ENCODE measurements at regions not wholly inside any gene's neighbourhood (a gene's known extent, or its start where the extent isn't known, plus 50 kb on each side); places are given as distances from the start of the nearest gene placed in this dataset.

DNA sequence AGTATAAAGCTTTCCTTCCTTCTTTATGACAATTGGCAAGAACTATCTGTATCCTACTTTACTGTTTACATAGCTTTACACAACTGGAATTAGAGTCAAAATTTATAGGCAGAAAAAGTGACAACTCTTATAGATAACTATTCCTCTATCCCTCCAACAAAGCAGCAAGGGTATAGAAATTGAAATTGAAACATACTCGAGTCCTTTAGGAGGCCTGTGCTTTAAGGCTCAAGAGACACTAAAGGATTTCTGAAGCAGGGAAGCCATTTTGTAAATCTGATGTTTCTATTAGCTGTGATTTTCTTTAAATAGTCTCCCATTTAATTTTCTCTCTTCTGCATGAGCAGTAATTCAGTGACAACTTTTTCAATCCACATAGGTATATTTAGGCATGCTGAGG, 567.6 kb upstream of the MAN1A1 start:
- no peak overlapping the region for H3K4me3 ChIP-seq (ENCODE audit: low read length)
- no peaks in the 10 kb centered on the region for H3K4me1 ChIP-seq (ENCODE audit: control insufficient read depth, insufficient read depth, low read length)
- no peak for DNase-seq
- Mint-ChIP-seq H3K27ac (no peak overlapping the region), H3K9me3 (peaks cover 18% of the 10 kb centered on the region), H3K4me1 (no peaks in the 10 kb centered on the region), H3K4me3 (no peak overlapping the region), H3K36me3 (ENCODE audit: low read depth) (no peaks in the 10 kb centered on the region), H3K27me3 (ENCODE audit: insufficient read depth) (no peaks in the 10 kb centered on the region)
- 88% methylated on average over 1 of the region's 1 CpG; no CpG with 5 or more reads in 1 of the 2 experiments for WGBS, 2 experiments (ENCODE audit: insufficient coverage in 1 of 2, insufficient read length in 1 of 2)
- no peak overlapping the region for H3K27ac ChIP-seq (ENCODE audit: low read depth, low read length)
- H3K9me3 ChIP-seq (ENCODE audit: control insufficient read depth, low read length): peaks cover 23% of the 10 kb centered on the region
- H3K36me3 ChIP-seq (ENCODE audit: control insufficient read depth, insufficient read depth, low read length): no peaks in the 10 kb centered on the region
- H3K9ac ChIP-seq (ENCODE audit: extremely low read depth, low read length, poor library complexity, severe bottlenecking): no peak overlapping the region
- TF ChIP-seq, protein P1, sequence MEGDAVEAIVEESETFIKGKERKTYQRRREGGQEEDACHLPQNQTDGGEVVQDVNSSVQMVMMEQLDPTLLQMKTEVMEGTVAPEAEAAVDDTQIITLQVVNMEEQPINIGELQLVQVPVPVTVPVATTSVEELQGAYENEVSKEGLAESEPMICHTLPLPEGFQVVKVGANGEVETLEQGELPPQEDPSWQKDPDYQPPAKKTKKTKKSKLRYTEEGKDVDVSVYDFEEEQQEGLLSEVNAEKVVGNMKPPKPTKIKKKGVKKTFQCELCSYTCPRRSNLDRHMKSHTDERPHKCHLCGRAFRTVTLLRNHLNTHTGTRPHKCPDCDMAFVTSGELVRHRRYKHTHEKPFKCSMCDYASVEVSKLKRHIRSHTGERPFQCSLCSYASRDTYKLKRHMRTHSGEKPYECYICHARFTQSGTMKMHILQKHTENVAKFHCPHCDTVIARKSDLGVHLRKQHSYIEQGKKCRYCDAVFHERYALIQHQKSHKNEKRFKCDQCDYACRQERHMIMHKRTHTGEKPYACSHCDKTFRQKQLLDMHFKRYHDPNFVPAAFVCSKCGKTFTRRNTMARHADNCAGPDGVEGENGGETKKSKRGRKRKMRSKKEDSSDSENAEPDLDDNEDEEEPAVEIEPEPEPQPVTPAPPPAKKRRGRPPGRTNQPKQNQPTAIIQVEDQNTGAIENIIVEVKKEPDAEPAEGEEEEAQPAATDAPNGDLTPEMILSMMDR (conservative IDR thresholded peaks at IDR 0.05): no peak
- no peaks in the 10 kb centered on the region for H3K27me3 ChIP-seq (ENCODE audit: control insufficient read depth, insufficient read depth, low read length, poor library complexity, severe bottlenecking)

DNA sequence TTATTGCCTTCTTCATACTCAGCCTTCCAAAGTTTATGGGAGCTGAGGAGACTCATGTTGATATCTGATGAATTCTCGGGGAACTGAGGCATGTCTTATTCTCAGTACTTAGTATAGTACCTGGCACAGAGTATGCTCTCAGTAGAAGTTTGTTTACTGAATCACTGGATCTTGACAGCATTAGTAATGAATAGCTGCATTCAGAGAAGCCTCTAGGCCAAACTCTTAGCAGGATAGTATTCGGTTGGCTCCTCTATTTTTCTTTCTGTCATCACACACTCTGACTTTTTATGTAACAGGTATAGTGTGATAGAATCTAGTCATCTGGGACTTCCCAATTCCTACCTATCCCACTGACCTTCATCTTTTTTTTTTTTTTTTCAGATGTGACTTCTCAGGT, 566.4 kb upstream of the MAN1A1 start:
- no peaks in the 10 kb centered on the region for H3K4me1 Mint-ChIP-seq
- H3K27ac ChIP-seq (ENCODE audit: low read depth, low read length): no peak overlapping the region
- H3K27me3 ChIP-seq (ENCODE audit: control insufficient read depth, insufficient read depth, low read length, poor library complexity, severe bottlenecking): no peaks in the 10 kb centered on the region
- no peak overlapping the region for H3K4me3 Mint-ChIP-seq
- no peak overlapping the region for H3K4me3 ChIP-seq (ENCODE audit: low read length)
- no peak overlapping the region for H3K27ac Mint-ChIP-seq
- peaks cover 9% of the 10 kb centered on the region for H3K9me3 Mint-ChIP-seq
- 83 to 100% methylated on average over 1 to 2 of the region's 2 CpGs for WGBS, 2 experiments (ENCODE audit: insufficient coverage in 1 of 2, insufficient read length in 1 of 2)
- H3K4me1 ChIP-seq (ENCODE audit: control insufficient read depth, insufficient read depth, low read length): no peaks in the 10 kb centered on the region
- H3K36me3 Mint-ChIP-seq (ENCODE audit: low read depth): no peaks in the 10 kb centered on the region
- TF ChIP-seq, protein P1 (conservative IDR thresholded peaks at IDR 0.05): no peak
- H3K9ac ChIP-seq (ENCODE audit: extremely low read depth, low read length, poor library complexity, severe bottlenecking): no peak overlapping the region
- no peaks in the 10 kb centered on the region for H3K36me3 ChIP-seq (ENCODE audit: control insufficient read depth, insufficient read depth, low read length)
- peaks cover 11% of the 10 kb centered on the region for H3K9me3 ChIP-seq (ENCODE audit: control insufficient read depth, low read length)
- DNase-seq: no peak
- H3K27me3 Mint-ChIP-seq (ENCODE audit: insufficient read depth): no peaks in the 10 kb centered on the region

DNA sequence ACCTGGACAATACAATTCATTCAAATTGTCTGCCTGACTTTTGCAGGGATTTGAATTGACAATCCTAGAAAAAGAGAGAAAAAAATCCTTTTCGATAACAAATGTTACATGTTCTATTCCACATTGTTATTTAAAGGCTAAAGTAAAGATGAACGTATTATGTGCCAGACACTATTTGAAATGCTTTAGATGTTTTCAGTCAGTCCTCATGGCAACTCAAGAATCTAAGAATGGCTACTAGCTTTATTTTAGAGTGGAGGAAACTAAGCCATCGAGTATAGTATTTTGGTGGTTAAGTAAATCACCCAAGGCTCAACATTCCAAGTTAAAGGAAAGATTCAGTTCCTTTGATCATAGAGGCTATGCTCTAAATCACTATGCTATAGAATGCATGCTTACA, 558.6 kb upstream of the MAN1A1 start:
- Mint-ChIP-seq H3K4me3 (no peak overlapping the region), H3K27me3 (ENCODE audit: insufficient read depth) (no peaks in the 10 kb centered on the region), H3K4me1 (no peaks in the 10 kb centered on the region), H3K9me3 (peaks cover 21% of the 10 kb centered on the region), H3K27ac (no peak overlapping the region), H3K36me3 (ENCODE audit: low read depth) (no peaks in the 10 kb centered on the region)
- Histone ChIP-seq H3K36me3 (ENCODE audit: control insufficient read depth, insufficient read depth, low read length) (no peaks in the 10 kb centered on the region), H3K9me3 (ENCODE audit: control insufficient read depth, low read length) (no peaks in the 10 kb centered on the region), H3K4me1 (ENCODE audit: control insufficient read depth, insufficient read depth, low read length) (no peaks in the 10 kb centered on the region), H3K4me3 (ENCODE audit: low read length) (no peak overlapping the region), H3K27me3 (ENCODE audit: control insufficient read depth, insufficient read depth, low read length, poor library complexity, severe bottlenecking) (no peaks in the 10 kb centered on the region), H3K9ac (ENCODE audit: extremely low read depth, low read length, poor library complexity, severe bottlenecking) (no peak overlapping the region), H3K27ac (ENCODE audit: low read depth, low read length) (no peak overlapping the region)
- WGBS, 2 experiments (ENCODE audit: insufficient coverage in 1 of 2, insufficient read length in 1 of 2): 91 to 100% methylated on average over 2 of the region's 3 CpGs
- TF ChIP-seq, protein P1 (conservative IDR thresholded peaks at IDR 0.05): no peak
- no peak for DNase-seq
